ENCODE measurements at regions not wholly inside any gene's neighbourhood (a gene's known extent, or its start where the extent isn't known, plus 50 kb on each side); places are given as distances from the start of the nearest gene placed in this dataset.

DNA sequence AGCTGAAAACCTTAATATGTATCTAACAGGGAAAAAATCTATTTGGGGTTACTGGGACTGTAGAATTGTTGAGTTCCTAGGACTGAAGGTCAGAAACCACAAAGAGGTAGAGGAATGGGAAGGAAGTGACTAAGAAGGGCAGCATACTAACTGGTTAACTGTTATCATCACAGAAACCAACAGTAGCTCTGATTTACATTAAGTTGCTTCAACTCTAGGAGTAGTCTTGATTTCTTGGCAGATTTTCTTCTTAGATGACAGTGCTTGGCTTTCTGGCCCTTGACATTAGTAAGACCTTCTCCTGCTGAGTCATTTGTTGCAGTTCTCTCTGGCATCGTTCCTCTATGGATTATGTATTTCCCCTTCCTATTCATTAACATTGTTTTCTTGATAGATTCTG lies 116.1 kb upstream of the RASA1 start:
- Histone ChIP-seq H4K20me1 (ENCODE audit: control insufficient read depth, insufficient read depth, low read depth, low read length) (no peaks in the 10 kb centered on the region), H3K4me3 (ENCODE audit: low read length) (no peak overlapping the region), H3K27ac (ENCODE audit: low read depth, low read length) (no peak overlapping the region), H3K4me2 (ENCODE audit: low read length) (no peak overlapping the region), H3K27me3 (ENCODE audit: control insufficient read depth, low read length) (no peaks in the 10 kb centered on the region), H3F3A (ENCODE audit: control insufficient read depth, insufficient read depth) (no peaks in the 10 kb centered on the region), H3K4me1 (ENCODE audit: control insufficient read depth, low read length) (no peaks in the 10 kb centered on the region), H3K36me3 (ENCODE audit: control insufficient read depth, low read length) (no peaks in the 10 kb centered on the region), H3K9me3 (ENCODE audit: control insufficient read depth, insufficient read depth, low read length) (no peaks in the 10 kb centered on the region), H3K9me2 (replicated peaks; ENCODE audit: control insufficient read depth, low read length) (no peaks in the 10 kb centered on the region), H3K79me2 (ENCODE audit: control insufficient read depth, low read length) (no peaks in the 10 kb centered on the region)
- TF ChIP-seq EZH2phosphoT487 (IDR thresholded peaks at IDR 0.05; ENCODE audit: borderline replicate concordance, low read length) = no peak
- TF ChIP-seq, protein P1, sequence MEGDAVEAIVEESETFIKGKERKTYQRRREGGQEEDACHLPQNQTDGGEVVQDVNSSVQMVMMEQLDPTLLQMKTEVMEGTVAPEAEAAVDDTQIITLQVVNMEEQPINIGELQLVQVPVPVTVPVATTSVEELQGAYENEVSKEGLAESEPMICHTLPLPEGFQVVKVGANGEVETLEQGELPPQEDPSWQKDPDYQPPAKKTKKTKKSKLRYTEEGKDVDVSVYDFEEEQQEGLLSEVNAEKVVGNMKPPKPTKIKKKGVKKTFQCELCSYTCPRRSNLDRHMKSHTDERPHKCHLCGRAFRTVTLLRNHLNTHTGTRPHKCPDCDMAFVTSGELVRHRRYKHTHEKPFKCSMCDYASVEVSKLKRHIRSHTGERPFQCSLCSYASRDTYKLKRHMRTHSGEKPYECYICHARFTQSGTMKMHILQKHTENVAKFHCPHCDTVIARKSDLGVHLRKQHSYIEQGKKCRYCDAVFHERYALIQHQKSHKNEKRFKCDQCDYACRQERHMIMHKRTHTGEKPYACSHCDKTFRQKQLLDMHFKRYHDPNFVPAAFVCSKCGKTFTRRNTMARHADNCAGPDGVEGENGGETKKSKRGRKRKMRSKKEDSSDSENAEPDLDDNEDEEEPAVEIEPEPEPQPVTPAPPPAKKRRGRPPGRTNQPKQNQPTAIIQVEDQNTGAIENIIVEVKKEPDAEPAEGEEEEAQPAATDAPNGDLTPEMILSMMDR (IDR thresholded peaks at IDR 0.05; ENCODE audit: low read depth, low read length, poor library complexity, severe bottlenecking) = no peak

- H3K27ac ChIP-seq (ENCODE audit: low read depth, low read length) = no peak overlapping the region
- H3K36me3 ChIP-seq (ENCODE audit: control insufficient read depth, low read length) = no peaks in the 10 kb centered on the region
- no peak overlapping the region for H3K4me3 ChIP-seq (ENCODE audit: low read length)
- no peaks in the 10 kb centered on the region for H3K79me2 ChIP-seq (ENCODE audit: control insufficient read depth, low read length)
- no peaks in the 10 kb centered on the region for H3F3A ChIP-seq (ENCODE audit: control insufficient read depth, insufficient read depth)
- no peaks in the 10 kb centered on the region for H3K9me2 ChIP-seq (replicated peaks; ENCODE audit: control insufficient read depth, low read length)
- H3K27me3 ChIP-seq (ENCODE audit: control insufficient read depth, low read length) = no peaks in the 10 kb centered on the region
- no peak overlapping the region for H3K4me2 ChIP-seq (ENCODE audit: low read length)
- no peaks in the 10 kb centered on the region for H4K20me1 ChIP-seq (ENCODE audit: control insufficient read depth, insufficient read depth, low read depth, low read length)
- no peak for TF ChIP-seq EZH2phosphoT487 (IDR thresholded peaks at IDR 0.05; ENCODE audit: borderline replicate concordance, low read length)
- TF ChIP-seq, protein P1 (IDR thresholded peaks at IDR 0.05; ENCODE audit: low read depth, low read length, poor library complexity, severe bottlenecking) = no peak
- H3K9me3 ChIP-seq (ENCODE audit: control insufficient read depth, insufficient read depth, low read length) = no peaks in the 10 kb centered on the region
- no peaks in the 10 kb centered on the region for H3K4me1 ChIP-seq (ENCODE audit: control insufficient read depth, low read length)
Measured at GRCh38 chr5:87152886-87153285, 114.8 kb upstream of the RASA1 start.

DNA sequence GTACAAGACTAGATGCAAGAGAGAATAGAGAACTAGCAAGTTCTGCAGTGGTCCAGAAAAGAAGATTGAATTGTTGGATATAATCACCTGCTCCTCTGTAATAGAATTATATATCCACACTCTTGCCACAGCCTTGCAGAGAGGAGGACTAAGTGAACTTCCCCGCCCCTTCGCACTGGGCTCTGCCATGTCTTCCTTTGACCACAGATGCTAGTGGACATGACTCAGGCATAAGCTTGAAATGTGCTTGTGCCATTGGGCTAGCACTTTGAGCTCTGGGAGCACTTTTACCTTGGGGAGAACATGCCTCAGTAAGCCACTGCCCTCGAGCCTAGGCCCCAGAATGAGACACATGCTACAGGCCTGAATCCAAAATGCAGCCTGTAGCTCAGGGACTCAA lies 113.5 kb upstream of the RASA1 start:
- Histone ChIP-seq H4K20me1 (ENCODE audit: control insufficient read depth, insufficient read depth, low read depth, low read length) (no peaks in the 10 kb centered on the region), H3K9me2 (replicated peaks; ENCODE audit: control insufficient read depth, low read length) (no peaks in the 10 kb centered on the region), H3K9me3 (ENCODE audit: control insufficient read depth, insufficient read depth, low read length) (no peaks in the 10 kb centered on the region), H3K36me3 (ENCODE audit: control insufficient read depth, low read length) (no peaks in the 10 kb centered on the region), H3F3A (ENCODE audit: control insufficient read depth, insufficient read depth) (no peaks in the 10 kb centered on the region), H3K4me1 (ENCODE audit: control insufficient read depth, low read length) (no peaks in the 10 kb centered on the region), H3K4me3 (ENCODE audit: low read length) (no peak overlapping the region), H3K27ac (ENCODE audit: low read depth, low read length) (no peak overlapping the region), H3K27me3 (ENCODE audit: control insufficient read depth, low read length) (no peaks in the 10 kb centered on the region), H3K79me2 (ENCODE audit: control insufficient read depth, low read length) (no peaks in the 10 kb centered on the region), H3K4me2 (ENCODE audit: low read length) (no peak overlapping the region)
- TF ChIP-seq, protein P1 (IDR thresholded peaks at IDR 0.05; ENCODE audit: low read depth, low read length, poor library complexity, severe bottlenecking) = no peak
- TF ChIP-seq EZH2phosphoT487 (IDR thresholded peaks at IDR 0.05; ENCODE audit: borderline replicate concordance, low read length) = no peak

GRCh38 chr5:87155106-87155505 lies 112.6 kb upstream of the RASA1 start:
- H4K20me1 ChIP-seq (ENCODE audit: control insufficient read depth, insufficient read depth, low read depth, low read length) = no peaks in the 10 kb centered on the region
- no peak overlapping the region for H3K4me3 ChIP-seq (ENCODE audit: low read length)
- H3K36me3 ChIP-seq (ENCODE audit: control insufficient read depth, low read length) = no peaks in the 10 kb centered on the region
- H3K4me2 ChIP-seq (ENCODE audit: low read length) = no peak overlapping the region
- no peaks in the 10 kb centered on the region for H3K9me3 ChIP-seq (ENCODE audit: control insufficient read depth, insufficient read depth, low read length)
- H3K27ac ChIP-seq (ENCODE audit: low read depth, low read length) = no peak overlapping the region
- no peaks in the 10 kb centered on the region for H3K9me2 ChIP-seq (replicated peaks; ENCODE audit: control insufficient read depth, low read length)
- H3K27me3 ChIP-seq (ENCODE audit: control insufficient read depth, low read length) = no peaks in the 10 kb centered on the region
- no peaks in the 10 kb centered on the region for H3K79me2 ChIP-seq (ENCODE audit: control insufficient read depth, low read length)
- H3F3A ChIP-seq (ENCODE audit: control insufficient read depth, insufficient read depth) = no peaks in the 10 kb centered on the region
- TF ChIP-seq, protein P1 (IDR thresholded peaks at IDR 0.05; ENCODE audit: low read depth, low read length, poor library complexity, severe bottlenecking) = no peak
- H3K4me1 ChIP-seq (ENCODE audit: control insufficient read depth, low read length) = no peaks in the 10 kb centered on the region
